NCI-H1694 treated with DMSO at 0.1 percent for 48 hours (cell line): ENCODE measurements at regions not wholly inside any gene's neighbourhood (a gene's known extent, or its start where the extent isn't known, plus 50 kb on each side); places are given as distances from the start of the nearest gene placed in this dataset.
"Not testable (repeated sequence)": the region's sequence is repeated elsewhere in the genome, so short reads cannot be mapped to it uniquely, and the experiment has no call there.

Experiments used
- DNase-seq: peaks from one replicate; lab custom pipeline; 2025; lab: John Stamatoyannopoulos, UW

DNA sequence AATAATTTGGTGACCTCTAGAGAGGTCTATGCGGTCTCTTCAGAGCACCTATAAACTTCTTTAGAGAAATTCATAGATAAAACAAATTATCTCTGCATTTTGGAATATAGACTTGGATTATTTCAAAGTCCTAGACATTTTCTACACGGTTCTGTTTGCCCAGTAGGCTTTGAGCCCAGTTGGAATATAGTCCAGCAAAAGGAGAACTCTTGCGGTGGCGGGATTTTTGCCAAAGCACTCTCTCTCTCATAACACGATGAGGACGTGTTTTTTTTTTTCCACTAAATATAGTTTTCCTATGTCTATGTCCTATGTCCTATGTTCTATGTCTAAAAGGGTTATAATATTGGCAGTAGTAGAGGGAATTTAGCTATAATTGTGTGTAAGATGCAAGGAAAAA is 164.9 kb upstream of the AGR3 start:
- DNase-seq, result no peak

DNA sequence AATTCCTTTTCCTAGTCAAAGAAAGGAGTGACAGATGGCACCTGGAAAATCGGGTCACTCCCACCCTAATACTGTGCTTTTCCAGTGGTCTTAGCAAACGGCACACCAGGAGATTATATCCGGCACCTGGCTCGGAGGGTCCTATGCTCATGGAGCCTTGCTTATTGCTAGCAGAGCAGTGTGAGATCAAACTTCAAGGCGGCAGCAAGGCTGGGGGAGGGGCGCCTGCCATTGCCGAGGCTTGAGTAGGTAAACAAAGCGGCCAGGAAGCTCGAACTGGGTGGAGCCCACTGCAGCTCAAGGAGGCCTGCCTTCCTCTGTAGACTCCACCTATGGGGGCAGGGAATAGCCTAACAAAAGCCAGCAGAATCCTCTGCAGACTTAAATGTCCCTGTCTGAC is 171.4 kb upstream of the AGR3 start:
- not testable (repeated sequence) for DNase-seq

DNA sequence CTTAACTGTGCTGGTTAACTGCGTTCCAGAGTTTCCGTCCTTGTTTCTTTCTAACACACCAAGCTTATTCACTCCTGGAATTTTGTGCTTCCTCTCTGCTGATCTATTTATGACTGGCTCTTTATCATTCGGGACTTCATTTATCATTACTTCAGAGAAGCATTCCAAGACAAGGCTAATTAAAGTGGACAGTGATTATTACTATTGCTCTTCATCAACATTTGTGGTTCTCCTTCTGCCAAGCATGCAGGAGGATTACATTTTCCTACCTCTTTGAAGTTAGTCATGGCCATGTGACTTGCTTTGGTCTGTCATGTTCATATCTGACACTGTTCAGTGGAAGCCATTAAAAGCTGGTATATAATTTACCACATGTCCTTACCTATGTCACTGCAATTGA is 172.4 kb upstream of the AGR3 start:
- DNase-seq, result no peak

DNA sequence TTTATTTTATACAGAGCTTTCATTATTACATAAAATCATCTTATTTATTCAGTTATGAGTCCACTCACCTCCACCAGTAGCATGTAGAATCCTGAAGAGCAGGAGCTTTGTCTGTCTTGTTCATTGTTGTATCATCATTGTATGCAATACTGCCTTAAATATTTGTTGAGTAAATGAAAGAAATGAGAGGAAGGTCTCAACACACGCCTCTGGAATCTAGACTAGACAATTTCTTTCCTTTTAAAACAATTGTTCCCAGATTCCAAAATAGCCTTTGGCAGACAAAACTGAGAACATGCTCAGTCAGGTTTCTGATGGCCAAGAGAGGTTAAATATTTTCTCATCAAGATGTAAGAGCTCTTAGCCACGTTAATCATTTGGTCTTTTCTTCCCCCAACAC is 173.1 kb upstream of the AGR3 start:
- DNase-seq, result no peak

DNA sequence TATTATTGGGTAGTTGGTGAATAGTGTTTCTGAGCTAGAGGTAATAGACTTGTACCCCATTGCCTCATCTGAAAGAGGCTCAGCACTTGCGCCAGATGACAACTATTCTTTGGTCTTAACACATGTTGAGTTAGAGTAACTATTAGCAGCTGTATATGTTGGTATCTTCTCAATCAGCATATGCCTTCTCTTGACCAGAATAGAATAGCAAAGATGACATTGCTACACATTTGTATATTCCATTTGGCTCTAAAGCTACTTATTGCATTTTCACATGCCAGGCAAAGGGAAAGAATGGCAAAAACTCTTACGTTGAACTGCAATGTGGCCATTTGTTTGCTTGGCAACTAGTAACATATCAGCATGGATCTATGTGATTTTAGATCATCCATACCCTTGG is 173.8 kb upstream of the AGR3 start:
- DNase-seq, result no peak

DNA sequence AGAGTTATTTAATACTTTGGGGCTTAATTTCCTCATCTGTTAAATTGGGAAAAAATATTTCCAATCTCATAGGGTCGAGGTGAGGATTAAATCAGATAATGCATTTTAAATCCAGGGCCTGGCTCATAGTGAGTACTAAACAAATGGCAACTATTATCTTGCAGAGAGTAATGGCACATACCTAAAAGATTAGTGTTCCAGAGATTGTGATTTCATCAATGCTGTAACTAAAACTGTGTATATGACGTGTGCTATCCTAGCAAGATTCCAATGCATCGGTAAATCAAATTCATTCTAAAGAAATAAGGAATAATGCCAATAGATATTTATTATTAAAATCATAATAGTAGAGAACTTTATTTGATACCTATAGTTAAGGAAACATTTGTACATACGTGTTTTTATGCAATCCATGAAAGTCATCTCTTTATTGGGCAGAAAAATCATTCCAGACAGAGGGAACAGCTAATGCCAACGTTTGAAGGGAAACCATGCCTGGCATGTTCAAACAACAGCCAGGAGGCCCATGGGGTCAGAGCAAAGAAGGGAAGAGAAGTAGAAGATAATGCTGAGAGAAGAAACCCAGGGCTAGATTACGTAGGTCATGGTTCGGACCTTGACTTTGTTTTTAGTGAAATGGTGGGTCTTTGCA is 174.8 kb upstream of the AGR3 start:
- DNase-seq, result no peak

DNA sequence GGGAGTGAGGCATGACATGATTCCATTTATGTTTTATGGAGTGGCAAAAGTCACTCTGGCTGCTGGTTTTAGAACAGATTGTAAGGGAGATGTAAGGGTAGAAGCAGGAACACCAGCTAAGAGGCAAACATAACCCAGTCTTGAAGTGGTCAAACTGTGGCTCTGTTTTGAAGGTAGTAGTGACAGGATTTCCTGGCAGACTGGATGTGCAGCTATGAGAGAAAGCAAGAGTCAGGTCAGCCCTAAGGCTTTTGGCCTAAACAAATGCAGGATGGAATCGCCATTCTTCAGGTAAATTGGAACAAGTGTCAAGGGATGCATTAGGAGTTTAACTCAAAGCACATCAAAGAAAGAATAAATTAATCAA is 175.3 kb upstream of the AGR3 start:
- no peak for DNase-seq

DNA sequence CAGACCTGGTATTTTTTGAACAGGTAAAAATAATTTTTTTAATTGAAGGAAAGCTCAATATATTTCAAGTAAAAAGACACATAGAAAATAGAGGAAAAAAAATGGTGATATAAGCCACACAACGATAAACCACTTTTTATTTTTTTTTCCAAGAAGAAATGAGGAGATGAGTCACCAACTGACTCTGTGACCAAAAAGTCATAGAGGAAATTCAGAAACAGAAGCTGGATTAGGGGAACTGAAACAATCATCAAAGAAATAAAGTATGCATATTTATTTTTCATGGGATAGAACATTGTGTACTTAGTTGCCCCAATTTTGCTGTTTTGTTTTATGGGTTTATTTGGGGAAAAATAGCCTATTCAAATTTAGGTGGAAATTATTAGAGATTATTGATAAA is 176.8 kb upstream of the AGR3 start:
- no peak for DNase-seq

DNA sequence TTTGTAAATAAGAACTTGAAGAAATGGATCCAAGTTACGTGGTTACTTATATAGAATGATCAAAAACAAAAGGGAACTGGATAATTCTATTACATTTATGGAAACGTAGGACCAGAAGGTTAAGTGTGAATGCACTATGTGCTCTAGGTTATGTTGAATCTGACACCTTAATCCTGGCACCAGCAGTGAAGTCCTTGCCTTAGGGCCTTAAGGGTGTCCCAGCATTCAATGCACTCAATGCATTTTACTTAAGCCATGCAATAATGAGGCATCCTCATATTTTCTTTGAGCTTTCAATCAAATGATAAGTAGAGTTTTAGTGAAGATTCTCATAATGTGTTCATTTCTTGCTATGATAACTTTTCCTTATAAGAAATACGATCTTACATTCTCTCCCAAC is 178.3 kb upstream of the AGR3 start:
- no peak for DNase-seq

DNA sequence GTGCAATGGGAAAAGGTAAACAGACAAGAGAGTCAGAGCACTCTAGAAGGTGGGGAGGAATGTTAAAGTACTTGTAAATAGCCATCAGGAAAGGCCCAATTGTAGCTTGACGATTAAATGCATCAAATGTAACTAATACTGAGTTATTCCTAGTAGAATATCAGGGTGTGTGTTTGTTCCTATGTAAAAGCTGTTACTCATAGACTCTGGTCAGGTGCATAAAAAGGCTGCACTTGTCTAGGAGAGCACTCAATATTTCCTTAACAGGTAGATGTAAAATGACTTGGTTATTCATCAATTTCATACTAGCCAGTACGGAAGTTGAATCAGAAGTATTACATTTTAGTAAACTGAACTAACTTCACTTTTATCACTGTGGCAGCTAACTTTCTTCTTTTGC is 179.7 kb upstream of the AGR3 start:
- no peak for DNase-seq

DNA sequence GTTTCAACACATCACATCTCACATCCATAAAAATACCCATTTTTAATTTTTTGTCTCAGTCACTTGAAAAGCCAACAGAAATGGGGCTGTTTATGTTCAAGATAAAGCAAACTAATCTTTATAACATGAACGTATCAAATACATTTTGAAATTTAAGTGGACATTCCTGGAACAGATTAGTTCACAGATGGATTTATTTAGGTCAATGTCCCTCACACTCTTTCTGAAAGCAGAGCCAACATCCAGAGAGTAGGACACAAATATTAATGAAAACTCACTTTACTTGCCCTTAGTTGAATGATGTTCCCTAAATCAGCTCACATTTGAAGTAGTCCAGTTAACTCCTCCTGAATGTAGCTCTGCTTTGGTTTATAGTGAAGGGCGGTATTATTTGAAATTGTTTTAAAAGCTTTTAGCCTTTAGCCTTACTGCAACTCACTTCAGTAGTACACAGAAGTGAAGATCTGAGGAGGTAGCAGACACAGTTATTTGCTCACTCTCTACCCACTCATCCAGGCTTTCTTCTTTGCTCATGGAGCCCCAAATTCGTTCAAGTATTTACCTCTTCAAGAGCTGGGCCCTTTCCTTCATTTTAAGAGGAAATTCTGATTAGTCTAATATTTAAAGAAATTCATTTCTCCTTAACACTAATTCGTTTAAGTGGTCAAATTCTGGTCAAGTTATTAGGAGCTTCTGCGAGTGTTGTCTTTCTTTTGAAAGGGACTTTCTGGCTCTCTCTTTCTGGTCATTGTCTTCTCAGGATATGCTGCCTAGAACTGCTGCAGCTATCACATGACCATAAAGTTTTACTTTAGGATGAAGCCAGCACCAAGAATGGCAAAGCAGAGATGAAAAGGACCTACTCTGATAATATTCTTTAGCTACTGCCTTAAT is 180.6 kb upstream of the AGR3 start:
- no peak for DNase-seq

DNA sequence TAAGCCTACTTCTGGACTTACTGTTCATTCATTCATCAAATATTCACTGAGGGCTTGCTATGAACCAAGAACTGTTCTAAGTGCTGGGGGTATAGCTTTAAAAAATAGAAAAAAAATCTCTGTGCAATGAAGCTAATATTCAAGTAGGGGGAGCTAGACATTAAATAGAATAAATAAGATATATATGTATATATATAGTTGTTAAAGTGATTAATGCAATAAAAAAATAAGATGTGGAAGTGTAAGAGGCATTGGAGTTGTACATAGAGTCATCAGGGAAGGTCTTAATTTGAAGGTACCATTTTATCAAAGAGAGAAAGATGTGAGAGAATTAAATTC is 181.2 kb upstream of the AGR3 start:
- no peak for DNase-seq

DNA sequence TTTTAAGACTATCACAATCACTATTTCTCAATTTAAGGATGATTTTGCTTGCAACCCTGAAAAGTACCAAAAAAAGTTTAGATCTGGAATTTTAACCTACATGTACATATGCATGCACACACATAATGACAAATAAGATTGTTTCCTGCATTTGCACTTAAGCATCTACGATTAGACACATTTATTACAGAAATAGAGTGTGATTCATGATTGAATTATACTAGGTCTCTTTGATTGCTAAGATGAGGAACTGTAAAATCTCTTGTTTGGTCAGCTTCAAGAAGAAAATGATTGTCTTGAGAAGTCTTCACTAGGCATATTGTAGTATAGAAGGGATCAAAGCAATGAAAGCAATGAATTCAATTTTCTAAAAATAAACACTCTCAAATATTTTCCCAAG is 185.9 kb upstream of the AGR3 start:
- no peak for DNase-seq

DNA sequence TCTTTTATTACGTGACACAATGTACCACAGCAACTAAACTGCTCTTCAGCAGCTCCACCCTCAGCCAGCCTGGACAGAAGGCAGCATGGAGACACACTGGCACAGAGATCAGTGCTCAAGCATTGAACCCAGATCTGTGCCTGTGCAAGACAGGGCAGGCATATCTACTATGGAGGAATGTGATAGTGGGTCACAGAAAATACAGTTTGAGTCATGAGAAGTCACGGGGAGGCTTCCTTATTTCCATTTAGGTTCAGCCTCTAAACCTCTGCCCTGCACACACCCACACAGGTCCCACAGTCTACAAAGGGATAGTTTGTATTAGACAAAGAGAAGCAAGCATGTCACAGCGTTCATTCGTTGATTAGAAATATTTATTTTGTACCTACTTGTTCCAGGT is 187.4 kb upstream of the AGR3 start:
- DNase-seq, result no peak

DNA sequence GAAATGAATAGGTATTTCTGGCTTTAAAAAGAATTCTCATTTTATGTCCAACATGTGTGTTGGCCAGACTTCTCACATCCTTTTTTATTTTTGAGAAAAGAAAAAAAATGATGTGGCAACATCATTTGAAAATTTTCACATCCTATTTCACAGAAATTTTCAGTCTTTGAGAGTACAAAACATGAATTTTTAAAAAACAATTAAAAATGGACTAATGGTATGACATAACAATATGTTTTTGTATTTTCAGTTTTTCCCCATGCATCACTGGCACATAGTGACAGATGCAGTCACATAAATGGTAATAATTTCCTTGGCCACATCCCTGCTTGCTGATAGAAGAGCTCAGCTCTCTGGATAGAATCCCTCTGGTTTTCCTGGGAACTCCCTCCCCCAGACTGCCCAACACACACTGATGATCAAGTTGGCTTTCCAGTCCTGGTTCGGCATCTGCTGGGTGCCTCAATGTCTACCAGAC is 188.5 kb upstream of the AGR3 start:
- DNase-seq, result no peak

DNA sequence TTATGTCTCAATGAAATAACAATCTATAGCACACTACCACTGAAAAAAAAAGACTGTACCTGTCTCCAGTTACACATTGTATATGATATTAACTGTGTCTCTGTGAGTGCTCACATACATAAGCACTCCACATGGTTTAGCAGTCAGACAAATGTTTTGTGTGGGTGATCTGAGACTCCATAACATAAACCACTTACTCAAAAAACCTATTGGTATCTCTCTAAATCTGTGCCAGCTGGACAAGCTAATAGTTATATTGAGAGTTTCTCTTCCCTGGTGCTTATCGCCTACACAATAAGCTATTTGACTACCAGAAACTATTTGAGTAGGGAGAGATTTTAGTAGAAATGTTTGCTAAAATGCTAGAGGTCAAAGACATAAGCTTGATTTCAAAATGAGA is 190.1 kb upstream of the AGR3 start:
- DNase-seq, result no peak

DNA sequence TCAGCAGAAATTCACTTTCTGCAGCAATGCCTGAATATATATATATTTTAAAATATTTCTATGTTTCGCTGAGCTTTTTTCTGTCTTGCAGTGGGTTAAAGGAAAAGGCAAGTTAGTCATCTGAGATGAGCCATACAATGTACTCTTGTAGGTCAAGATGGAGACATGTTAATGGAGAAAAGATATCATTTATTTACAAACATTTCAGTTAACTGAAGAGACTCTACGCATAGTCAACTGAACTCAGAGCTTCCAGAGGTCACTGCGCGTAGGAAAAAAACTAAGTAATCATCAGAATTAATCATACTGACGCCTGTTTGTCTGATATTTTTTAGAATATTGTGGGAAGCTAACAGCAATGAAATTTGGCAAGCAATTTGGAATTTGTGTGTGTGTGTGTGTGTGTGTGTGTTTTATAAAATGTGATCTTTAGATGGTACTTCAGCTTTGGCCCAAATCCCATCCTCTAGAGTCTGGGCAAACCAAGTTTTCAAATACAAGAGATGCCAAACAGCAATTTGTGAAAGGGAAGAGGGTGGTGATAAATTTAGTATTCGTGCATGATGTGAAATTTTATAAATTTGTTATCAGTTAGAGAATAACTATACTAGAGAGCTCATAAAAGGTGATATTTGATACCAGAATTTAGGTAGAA is 193.9 kb upstream of the AGR3 start:
- DNase-seq, result no peak

DNA sequence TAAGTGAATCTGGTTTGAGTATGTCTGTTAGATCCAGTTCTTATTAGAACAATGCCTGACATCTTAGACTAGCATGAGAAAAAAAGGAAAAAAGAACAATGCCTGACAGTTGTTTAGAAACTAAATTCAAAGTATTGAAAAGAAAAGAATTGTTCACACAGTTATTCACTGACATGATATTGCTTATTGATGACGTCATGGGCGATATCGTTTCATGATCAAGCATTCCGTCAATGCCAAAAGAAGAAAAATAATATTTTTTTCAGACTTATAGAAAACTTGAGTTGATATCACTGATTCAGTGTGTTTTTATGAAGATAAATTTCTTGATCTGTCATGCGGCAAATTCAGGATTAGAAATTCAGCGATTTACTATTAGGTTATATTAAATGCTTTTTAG is 196.5 kb upstream of the AGR3 start:
- DNase-seq, result no peak

DNA sequence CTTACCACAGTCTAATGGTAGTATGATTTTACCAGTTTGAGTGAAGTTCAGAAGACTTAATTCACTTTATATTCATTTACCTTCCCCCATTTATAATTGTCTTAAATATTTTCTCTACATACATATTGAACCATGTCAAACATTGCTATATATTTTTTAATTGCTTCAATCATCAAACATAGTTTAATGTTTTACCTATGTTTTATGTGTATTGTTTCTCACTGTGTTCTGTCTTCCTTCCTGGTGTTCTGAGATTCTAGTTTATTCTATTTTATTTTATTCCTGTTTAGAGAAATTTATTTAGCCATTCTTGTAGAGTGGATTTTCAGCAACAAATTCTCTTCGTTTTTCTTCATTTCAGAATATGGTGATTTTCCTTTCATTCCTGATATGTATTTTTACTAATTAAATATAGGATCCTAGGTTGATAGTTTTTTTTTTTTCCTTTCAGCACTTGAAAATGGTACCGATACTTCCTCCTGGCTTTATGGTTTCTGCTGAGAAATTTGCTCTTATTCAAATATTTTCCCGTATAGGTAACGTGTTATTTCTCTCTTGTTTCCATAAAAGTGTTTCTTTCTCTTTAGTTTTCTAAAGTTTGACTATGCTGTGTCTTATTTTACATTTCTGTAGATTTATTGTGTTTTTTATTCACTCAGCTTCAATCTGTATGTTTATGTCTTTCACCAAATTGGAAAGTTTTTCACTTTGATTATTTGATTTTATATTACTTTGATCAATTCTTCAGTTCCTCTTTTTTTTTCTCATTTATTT is 201.8 kb upstream of the AGR3 start:
- no peak for DNase-seq

DNA sequence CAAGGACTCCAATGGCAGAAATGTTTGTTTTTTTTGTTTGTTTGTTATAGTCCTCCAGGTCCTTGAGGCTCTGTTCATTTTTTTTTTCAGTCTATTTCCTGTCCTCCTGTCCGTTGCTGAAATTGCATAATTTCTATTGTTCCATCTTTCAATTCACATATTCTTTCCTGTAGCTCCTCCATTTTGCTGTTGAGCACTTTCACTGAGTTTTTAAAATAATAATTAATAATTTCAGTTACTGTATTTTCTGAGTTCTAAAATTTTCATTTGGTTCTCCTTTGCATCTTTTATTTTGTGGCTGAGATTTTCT is 202.3 kb upstream of the AGR3 start:
- DNase-seq, result no peak

DNA sequence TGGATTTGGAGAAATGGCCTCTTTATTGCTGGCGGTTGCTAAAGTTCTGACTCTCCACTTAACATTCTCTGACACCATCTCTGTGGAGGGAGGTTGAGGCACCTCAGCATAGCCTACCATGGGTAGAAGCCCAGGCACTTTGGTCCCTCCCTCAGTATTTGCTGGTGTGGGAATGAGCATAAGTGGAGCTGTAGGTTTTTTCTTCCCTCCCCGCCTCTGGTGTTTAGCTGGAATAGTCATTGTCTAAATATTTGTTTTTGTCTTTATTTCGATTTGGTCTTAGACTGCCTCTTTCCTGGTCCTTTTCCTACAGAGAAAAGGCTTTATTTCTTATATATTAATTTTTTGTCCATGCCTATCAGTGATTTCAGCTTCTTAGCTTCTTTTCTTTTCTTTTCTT is 203.4 kb upstream of the AGR3 start:
- no peak for DNase-seq

DNA sequence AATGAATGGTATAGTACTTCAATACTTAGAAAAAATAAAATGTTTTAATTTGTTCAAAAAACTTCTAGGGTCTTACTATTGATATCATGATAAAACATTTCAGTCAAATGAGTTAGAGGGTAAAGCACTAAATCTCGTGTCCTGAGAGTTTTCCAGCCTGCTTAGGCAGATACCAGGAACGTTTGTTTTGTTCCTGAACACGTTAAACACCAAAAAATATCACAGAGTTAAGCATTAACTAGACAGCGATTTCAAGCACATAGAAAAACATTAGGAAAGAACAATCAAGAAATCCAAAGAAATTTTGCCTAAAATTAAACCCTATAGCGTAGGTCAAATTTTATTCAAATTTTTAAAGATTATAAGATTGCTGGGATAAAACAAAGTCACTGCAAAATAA is 204.6 kb upstream of the AGR3 start:
- no peak for DNase-seq

DNA sequence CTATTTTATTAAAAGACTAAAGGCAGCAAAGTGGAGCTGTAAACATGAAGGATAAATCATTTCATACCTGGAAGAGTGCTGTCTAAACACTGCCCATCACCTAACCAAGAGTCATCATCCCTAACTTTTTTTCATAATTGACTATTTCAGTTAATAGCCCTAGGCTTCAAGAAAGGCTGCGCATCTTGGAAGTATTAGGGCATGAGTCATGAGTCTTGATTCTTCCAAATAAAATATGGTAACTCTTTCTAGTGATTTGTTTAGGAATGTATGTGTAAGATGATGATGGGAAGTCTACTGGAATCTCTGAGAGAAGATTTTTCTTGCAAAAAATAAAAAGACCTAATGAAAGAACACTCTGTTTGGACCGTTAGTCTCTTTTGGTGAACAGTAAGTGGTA is 207.7 kb upstream of the AHR start:
- no peak for DNase-seq
